Naive thymus-derived CD4-positive, alpha-beta T cell (primary cell): ENCODE measurements at regions not wholly inside any gene's neighbourhood (a gene's known extent, or its start where the extent isn't known, plus 50 kb on each side); places are given as distances from the start of the nearest gene placed in this dataset.

Experiments used
- ATAC-seq: fragments of 150-1000 bp; cut with Tn5 transposase; 2 replicates; pipeline ENCODE4 v1.10.0; 2021; ENCODE audit warnings: mild to moderate bottlenecking, moderate library complexity
- CTCF ChIA-PET: fragments of 350-600 bp; sonication (Branson Sonifier 250); formaldehyde crosslinking; loops from one replicate; lab custom pipeline; 2021; ENCODE audit warnings: antibody characterized with exemption; lab: Charles Lee
- POLR2A ChIA-PET: fragments of 350-600 bp; sonication (Branson Sonifier 250); formaldehyde crosslinking; loops from one replicate; lab custom pipeline; 2021; ENCODE audit warnings: antibody characterized with exemption, inconsistent platforms; lab: Charles Lee
- DNase-seq, 9 donors: peaks; one replicate each; pipeline versions ENCODE4 v3.0.0 to v3.0.0-alpha.2; 2020 to 2022; ENCODE audit warnings: mixed read lengths in 1 of 9
- H3K27ac ChIP-seq: one replicate; pipeline ENCODE4 v1.7.0; 2013; ENCODE audit warnings: mild to moderate bottlenecking, low read depth, low read length, moderate library complexity
- H3K27me3 ChIP-seq, 2 donors: one replicate each; pipeline ENCODE4 v1.7.0; 2013; ENCODE audit warnings: low read length in 2 of 2, mild to moderate bottlenecking in 2 of 2, moderate library complexity in 2 of 2; ENCODE audit not compliant: control insufficient read depth in 2 of 2, insufficient read depth in 2 of 2
- H3K36me3 ChIP-seq, 3 experiments: 1 replicate in 2 of 3; 2 replicates in 1 of 3; pipeline ENCODE4 v1.7.0; 2013; ENCODE audit warnings: low read length in 3 of 3, mild to moderate bottlenecking in 3 of 3, moderate library complexity in 1 of 3; ENCODE audit not compliant: insufficient read depth in 3 of 3, control insufficient read depth in 2 of 3
- H3K4me1 ChIP-seq, 2 donors: one replicate each; pipeline ENCODE4 v1.7.0; 2013; ENCODE audit warnings: low read length in 2 of 2, mild to moderate bottlenecking in 2 of 2, moderate library complexity in 1 of 2; ENCODE audit not compliant: control insufficient read depth in 2 of 2, insufficient read depth in 2 of 2
- H3K4me3 ChIP-seq: 2 replicates; pipeline ENCODE4 v1.7.0; 2013; ENCODE audit warnings: mild to moderate bottlenecking, low read length
- H3K9me3 ChIP-seq, 3 experiments: 1 replicate in 2 of 3; 2 replicates in 1 of 3; pipeline ENCODE4 v1.7.0; 2013; ENCODE audit warnings: low read length in 3 of 3; ENCODE audit not compliant: control insufficient read depth in 2 of 3
- H3K27ac Mint-ChIP-seq, 9 donors: one replicate each; pipeline ENCODE4 v1.8.0; 2020 to 2022; ENCODE audit warnings: mixed read lengths in 9 of 9, mild to moderate bottlenecking in 8 of 9, moderate library complexity in 5 of 9, inconsistent platforms in 2 of 9
- H3K27me3 Mint-ChIP-seq, 5 donors: one replicate each; pipeline ENCODE4 v1.8.0; 2021 to 2022; ENCODE audit warnings: mixed read lengths in 5 of 5, mild to moderate bottlenecking in 1 of 5
- H3K36me3 Mint-ChIP-seq, 5 donors: one replicate each; pipeline ENCODE4 v1.8.0; 2020 to 2022; ENCODE audit warnings: mixed read lengths in 5 of 5, mild to moderate bottlenecking in 3 of 5, inconsistent platforms in 1 of 5
- H3K4me1 Mint-ChIP-seq, 7 donors: one replicate each; pipeline ENCODE4 v1.8.0; 2020 to 2022; ENCODE audit warnings: mixed read lengths in 7 of 7, mild to moderate bottlenecking in 3 of 7, inconsistent platforms in 1 of 7
- H3K4me3 Mint-ChIP-seq, 10 donors: one replicate each; pipeline ENCODE4 v1.8.0; 2020 to 2022; ENCODE audit warnings: mild to moderate bottlenecking in 10 of 10, mixed read lengths in 10 of 10, moderate library complexity in 6 of 10, inconsistent platforms in 2 of 10
- H3K9me3 Mint-ChIP-seq, 11 donors: one replicate each; pipeline ENCODE4 v1.8.0; 2020 to 2022; ENCODE audit warnings: mixed read lengths in 11 of 11, mild to moderate bottlenecking in 4 of 11, inconsistent platforms in 1 of 11, moderate library complexity in 1 of 11
- intact Hi-C, 2 donors: fragments of 100-400 bp; cut with micrococcal nuclease; formaldehyde crosslinking; loops; one replicate each; pipeline ENCODE4 v1.15.1; 2023

- CTCF ChIA-PET = no interaction called here
- DNase-seq (no peak), ATAC-seq (no peak)
- H3K4me1 Mint-ChIP-seq = peaks cover 0 to 3% (median 0%) of the 10 kb centered on the region in 7 donors
- no peaks in the 10 kb centered on the region for H3K36me3 ChIP-seq
- H3K27me3 Mint-ChIP-seq = no peaks in the 10 kb centered on the region
- no peaks in the 10 kb centered on the region for H3K27me3 ChIP-seq
- no peak overlapping the region for H3K4me3 ChIP-seq
- no peaks in the 10 kb centered on the region for H3K36me3 Mint-ChIP-seq
- POLR2A ChIA-PET = no interaction called here
- H3K27ac Mint-ChIP-seq = no peak overlapping the region
- intact Hi-C loops = no loop called here
- H3K4me3 Mint-ChIP-seq = no peak overlapping the region
- H3K27ac ChIP-seq = no peak overlapping the region
- H3K4me1 ChIP-seq = peaks cover 0 to 8% of the 10 kb centered on the region in 2 donors
- peaks cover 0 to 8% (median 0%) of the 10 kb centered on the region in 11 donors for H3K9me3 Mint-ChIP-seq
- H3K9me3 ChIP-seq = no peaks in the 10 kb centered on the region
These were observed 98.1 kb upstream of the SLITRK1 start for GRCh38 chr13:83980331-83980730.

- intact Hi-C loops = no loop called here
- H3K9me3 Mint-ChIP-seq = peaks cover 0 to 4% (median 0%) of the 10 kb centered on the region in 11 donors
- ATAC-seq (no peak), DNase-seq (no peak)
- ChIA-PET CTCF (no interaction called here), POLR2A (no interaction called here)
- no peaks in the 10 kb centered on the region for H3K36me3 ChIP-seq
- no peaks in the 10 kb centered on the region for H3K9me3 ChIP-seq
- H3K4me1 Mint-ChIP-seq = peaks cover 0 to 4% (median 0%) of the 10 kb centered on the region in 7 donors
- H3K4me3 Mint-ChIP-seq = no peak overlapping the region
- H3K27me3 Mint-ChIP-seq = no peaks in the 10 kb centered on the region
- H3K4me1 ChIP-seq = peaks cover 0 to 9% of the 10 kb centered on the region in 2 donors
- H3K27ac ChIP-seq = no peak overlapping the region
- H3K27ac Mint-ChIP-seq = no peak overlapping the region
- no peaks in the 10 kb centered on the region for H3K27me3 ChIP-seq
- H3K36me3 Mint-ChIP-seq = no peaks in the 10 kb centered on the region
- H3K4me3 ChIP-seq = no peak overlapping the region
These were observed 93.4 kb upstream of the SLITRK1 start for GRCh38 chr13:83975655-83976165.

GRCh38 chr13:83958531-83958930 is 76.3 kb upstream of the SLITRK1 start:
- intact Hi-C loops = no loop called here
- H3K27me3 Mint-ChIP-seq = no peaks in the 10 kb centered on the region
- ChIA-PET POLR2A (no interaction called here), CTCF (no interaction called here)
- no peak overlapping the region for H3K4me3 ChIP-seq
- DNase-seq = no peak
- no peaks in the 10 kb centered on the region for H3K4me1 Mint-ChIP-seq
- no peaks in the 10 kb centered on the region for H3K9me3 ChIP-seq
- no peaks in the 10 kb centered on the region for H3K36me3 Mint-ChIP-seq
- no peaks in the 10 kb centered on the region for H3K4me1 ChIP-seq
- H3K36me3 ChIP-seq = no peaks in the 10 kb centered on the region
- no peak overlapping the region for H3K4me3 Mint-ChIP-seq
- H3K27ac ChIP-seq = no peak overlapping the region
- H3K9me3 Mint-ChIP-seq = peaks cover 0 to 6% (median 0%) of the 10 kb centered on the region in 11 donors
- ATAC-seq = no peak
- H3K27me3 ChIP-seq = no peaks in the 10 kb centered on the region
- H3K27ac Mint-ChIP-seq = no peak overlapping the region

- Histone ChIP-seq H3K27ac (no peak overlapping the region), H3K4me1 (no peaks in the 10 kb centered on the region), H3K4me3 (no peak overlapping the region), H3K9me3 (no peaks in the 10 kb centered on the region), H3K36me3 (no peaks in the 10 kb centered on the region), H3K27me3 (no peaks in the 10 kb centered on the region)
- ATAC-seq (no peak), DNase-seq (no peak)
- no peak overlapping the region for H3K27ac Mint-ChIP-seq
- no peak overlapping the region for H3K4me3 Mint-ChIP-seq
- no peaks in the 10 kb centered on the region for H3K27me3 Mint-ChIP-seq
- no peaks in the 10 kb centered on the region for H3K4me1 Mint-ChIP-seq
- ChIA-PET CTCF (no interaction called here), POLR2A (no interaction called here)
- H3K36me3 Mint-ChIP-seq = no peaks in the 10 kb centered on the region
- intact Hi-C loops = no loop called here
- H3K9me3 Mint-ChIP-seq = peaks cover 0 to 16% (median under 1%) of the 10 kb centered on the region in 11 donors
These were observed 72.7 kb upstream of the SLITRK1 start for GRCh38 chr13:83955011-83955410.

- POLR2A ChIA-PET = no interaction called here
- H3K4me3 Mint-ChIP-seq = no peak overlapping the region
- no peaks in the 10 kb centered on the region for H3K4me1 ChIP-seq
- no peaks in the 10 kb centered on the region for H3K9me3 ChIP-seq
- no peaks in the 10 kb centered on the region for H3K4me1 Mint-ChIP-seq
- H3K27me3 ChIP-seq = no peaks in the 10 kb centered on the region
- H3K27me3 Mint-ChIP-seq = no peaks in the 10 kb centered on the region
- intact Hi-C loops = no loop called here
- ATAC-seq (no peak), DNase-seq (no peak)
- no peaks in the 10 kb centered on the region for H3K36me3 Mint-ChIP-seq
- H3K27ac ChIP-seq = no peak overlapping the region
- H3K36me3 ChIP-seq = no peaks in the 10 kb centered on the region
- CTCF ChIA-PET = no interaction called here
- H3K9me3 Mint-ChIP-seq = peaks cover 0 to 16% (median 0%) of the 10 kb centered on the region in 11 donors
- no peak overlapping the region for H3K27ac Mint-ChIP-seq
- no peak overlapping the region for H3K4me3 ChIP-seq
These were observed 71.6 kb upstream of the SLITRK1 start for GRCh38 chr13:83953916-83954315.

GRCh38 chr13:83950293-83950692 is 68.0 kb upstream of the SLITRK1 start:
- Mint-ChIP-seq H3K27ac (no peak overlapping the region), H3K4me1 (no peaks in the 10 kb centered on the region), H3K36me3 (no peaks in the 10 kb centered on the region), H3K4me3 (no peak overlapping the region), H3K27me3 (no peaks in the 10 kb centered on the region), H3K9me3 (peaks cover 0 to 11% (median 0%) of the 10 kb centered on the region in 11 donors)
- no peaks in the 10 kb centered on the region for H3K4me1 ChIP-seq
- H3K36me3 ChIP-seq = no peaks in the 10 kb centered on the region
- ChIA-PET CTCF (no interaction called here), POLR2A (no interaction called here)
- intact Hi-C loops = no loop called here
- no peak overlapping the region for H3K27ac ChIP-seq
- no peaks in the 10 kb centered on the region for H3K9me3 ChIP-seq
- no peak for DNase-seq
- H3K27me3 ChIP-seq = no peaks in the 10 kb centered on the region
- ATAC-seq = no peak
- no peak overlapping the region for H3K4me3 ChIP-seq

GRCh38 chr13:83943530-83944279 is 61.4 kb upstream of the SLITRK1 start:
- Mint-ChIP-seq H3K9me3 (peaks cover 0 to 4% (median 0%) of the 10 kb centered on the region in 11 donors), H3K4me1 (no peaks in the 10 kb centered on the region), H3K36me3 (no peaks in the 10 kb centered on the region), H3K4me3 (no peak overlapping the region), H3K27ac (no peak overlapping the region), H3K27me3 (no peaks in the 10 kb centered on the region)
- CTCF ChIA-PET = no interaction called here
- POLR2A ChIA-PET = no interaction called here
- no peak overlapping the region for H3K27ac ChIP-seq
- no peaks in the 10 kb centered on the region for H3K4me1 ChIP-seq
- no peak for ATAC-seq
- H3K4me3 ChIP-seq = no peak overlapping the region
- DNase-seq = no peak
- H3K36me3 ChIP-seq = no peaks in the 10 kb centered on the region
- no peaks in the 10 kb centered on the region for H3K9me3 ChIP-seq
- intact Hi-C loops = no loop called here
- H3K27me3 ChIP-seq = no peaks in the 10 kb centered on the region
